H1 (cell line): ENCODE measurements at regions not wholly inside any gene's neighbourhood (a gene's known extent, or its start where the extent isn't known, plus 50 kb on each side); places are given as distances from the start of the nearest gene placed in this dataset.

Experiments used
- CTCF ChIA-PET: fragments of 300-600 bp; sonication (Branson Sonifier 250); formaldehyde crosslinking; loops from one replicate; lab custom pipeline; 2021; ENCODE audit not compliant: partially characterized antibody; lab: Charles Lee
- POLR2A ChIA-PET: fragments of 300-600 bp; sonication (Branson Sonifier 250); formaldehyde crosslinking; loops from one replicate; lab custom pipeline; 2021; ENCODE audit warnings: inconsistent platforms; ENCODE audit not compliant: partially characterized antibody; lab: Charles Lee
- DNase-seq, 2 experiments: peaks; one replicate each; pipeline versions ENCODE4 v3.0.0 to v3.0.0-alpha.2; 2010 to 2022; ENCODE audit warnings: low spot score in 2 of 2, low read depth in 1 of 2, mixed read lengths in 1 of 2
- FAIRE-seq: peaks from 2 replicates; lab custom pipeline; 2011; peaks lifted over from hg19 to GRCh38; lab: Jason Lieb, UNC
- H2AFZ ChIP-seq: 2 replicates; pipeline ENCODE4 v1.8.1; 2012; ENCODE audit warnings: low read length, inconsistent platforms
- H2AK5ac ChIP-seq: 2 replicates; pipeline ENCODE4 v1.6.1; 2013; ENCODE audit warnings: low read depth, low read length
- H2BK120ac ChIP-seq: replicated peaks from 2 replicates; pipeline ENCODE3; 2013; ENCODE audit warnings: low read depth, low read length, inconsistent platforms
- H2BK12ac ChIP-seq: 2 replicates; pipeline ENCODE4 v1.6.1; 2013; ENCODE audit warnings: low read depth, low read length
- H2BK15ac ChIP-seq: 2 replicates; pipeline ENCODE4 v1.6.1; 2013; ENCODE audit warnings: low read length
- H2BK20ac ChIP-seq: 2 replicates; pipeline ENCODE4 v1.6.1; 2013; ENCODE audit warnings: low read length
- H2BK5ac ChIP-seq: 2 replicates; pipeline ENCODE4 v1.6.1; 2013; ENCODE audit warnings: low read depth, low read length
- H3K14ac ChIP-seq: 2 replicates; pipeline ENCODE4 v1.6.1; 2013; ENCODE audit warnings: inconsistent platforms; ENCODE audit not compliant: insufficient read length
- H3K18ac ChIP-seq: 2 replicates; pipeline ENCODE4 v1.6.1; 2013; ENCODE audit warnings: low read length; ENCODE audit errors: extremely low read depth
- H3K23ac ChIP-seq: 2 replicates; pipeline ENCODE4 v1.6.1; 2013; ENCODE audit warnings: inconsistent platforms; ENCODE audit not compliant: insufficient read length
- H3K23me2 ChIP-seq: 2 replicates; pipeline ENCODE4 v1.6.1; 2013; ENCODE audit warnings: low read depth, low read length
- H3K27ac ChIP-seq: 2 replicates; pipeline ENCODE4 v1.6.1; 2011; ENCODE audit warnings: low read depth, low read length, inconsistent platforms
- H3K27me3 ChIP-seq, 4 experiments: replicated peaks in 1 of 4; 1 replicate in 1 of 4; 2 replicates in 3 of 4; pipeline versions ENCODE4 v1.6.1 to v1.8.1; 2011 to 2013; ENCODE audit warnings: low read length in 3 of 4, mild to moderate bottlenecking in 3 of 4, inconsistent platforms in 2 of 4, mixed read lengths in 2 of 4, moderate library complexity in 1 of 4; ENCODE audit not compliant: control insufficient read depth in 3 of 4, insufficient read depth in 3 of 4; ENCODE audit errors: extremely low read depth in 1 of 4
- H3K36me3 ChIP-seq, 4 experiments: 2 replicates each; pipeline versions ENCODE4 v1.6.1 to v1.8.1; 2011 to 2013; ENCODE audit warnings: mild to moderate bottlenecking in 4 of 4, low read length in 3 of 4, moderate library complexity in 2 of 4, control low read depth in 1 of 4, inconsistent platforms in 1 of 4; ENCODE audit not compliant: insufficient read depth in 4 of 4, control insufficient read depth in 2 of 4
- H3K4ac ChIP-seq: replicated peaks from 2 replicates; pipeline ENCODE3; 2013; ENCODE audit warnings: low read length, low read depth, mixed read lengths, inconsistent platforms; ENCODE audit not compliant: insufficient read length
- H3K4me1 ChIP-seq, 4 experiments: replicated peaks in 1 of 4; 1 replicate in 1 of 4; 2 replicates in 3 of 4; pipeline versions ENCODE4 v1.6.1 to v1.8.1; 2011 to 2013; ENCODE audit warnings: low read length in 3 of 4, inconsistent platforms in 2 of 4, mixed read lengths in 1 of 4; ENCODE audit not compliant: insufficient read depth in 4 of 4, control insufficient read depth in 3 of 4
- H3K4me2 ChIP-seq, 2 experiments: 2 replicates each; pipeline versions ENCODE4 v1.6.1 to v1.8.1; 2011 to 2013; ENCODE audit warnings: low read depth in 2 of 2, low read length in 2 of 2, control low read depth in 1 of 2, inconsistent platforms in 1 of 2, mild to moderate bottlenecking in 1 of 2; ENCODE audit not compliant: insufficient read depth in 1 of 2
- H3K4me3 ChIP-seq, 4 experiments: fragments of 200-600, 300-600 bp in 1 of 4; sonication (generic), shearing (Covaris generic), sonication (Bioruptor Twin) in 1 of 4; 2 replicates each; pipeline versions ENCODE4 v1.5.1 to v1.8.1; 2011 to 2016; ENCODE audit warnings: low read length in 4 of 4, low read depth in 3 of 4, control low read depth in 2 of 4, inconsistent platforms in 2 of 4, mild to moderate bottlenecking in 2 of 4, mixed read lengths in 1 of 4, moderate library complexity in 1 of 4; ENCODE audit not compliant: insufficient read depth in 2 of 4; ENCODE audit errors: extremely low read depth in 1 of 4
- H3K56ac ChIP-seq: replicated peaks from 2 replicates; pipeline ENCODE3; 2013; ENCODE audit warnings: low read depth, mild to moderate bottlenecking, mixed read lengths, low read length, inconsistent platforms; ENCODE audit not compliant: insufficient read length
- H3K79me1 ChIP-seq: 2 replicates; pipeline ENCODE4 v1.6.1; 2013; ENCODE audit warnings: low read depth, low read length, control low read depth
- H3K79me2 ChIP-seq, 2 experiments: 2 replicates each; pipeline versions ENCODE4 v1.6.1 to v1.8.1; 2012 to 2013; ENCODE audit warnings: low read length in 2 of 2, mild to moderate bottlenecking in 2 of 2, inconsistent platforms in 1 of 2; ENCODE audit not compliant: insufficient read depth in 2 of 2, control insufficient read depth in 1 of 2
- H3K9ac ChIP-seq, 4 experiments: replicated peaks in 1 of 4; 1 replicate in 1 of 4; 2 replicates in 3 of 4; pipeline versions ENCODE4 v1.6.1 to v1.8.1; 2011 to 2013; ENCODE audit warnings: low read depth in 3 of 4, low read length in 3 of 4, control low read depth in 2 of 4, mild to moderate bottlenecking in 2 of 4, moderate library complexity in 2 of 4, inconsistent platforms in 1 of 4; ENCODE audit errors: extremely low read depth in 1 of 4
- H3K9me3 ChIP-seq, 2 experiments: 2 replicates each; pipeline versions ENCODE4 v1.6.1 to v1.8.1; 2012 to 2013; ENCODE audit warnings: mild to moderate bottlenecking in 2 of 2, moderate library complexity in 2 of 2, control low read depth in 1 of 2, inconsistent platforms in 1 of 2, low read depth in 1 of 2, low read length in 1 of 2, mixed read lengths in 1 of 2; ENCODE audit not compliant: insufficient read depth in 2 of 2
- H4K20me1 ChIP-seq, 2 experiments: replicated peaks in 1 of 2; 2 replicates each; pipeline versions ENCODE3 to v1.8.1; 2011 to 2013; ENCODE audit warnings: inconsistent platforms in 2 of 2, low read length in 2 of 2, mild to moderate bottlenecking in 1 of 2; ENCODE audit not compliant: insufficient read depth in 2 of 2, control insufficient read depth in 1 of 2
- H4K5ac ChIP-seq: 2 replicates; pipeline ENCODE4 v1.6.1; 2013; ENCODE audit warnings: low read length, low read depth, mixed read lengths, inconsistent platforms; ENCODE audit not compliant: insufficient read length
- H4K8ac ChIP-seq: 2 replicates; pipeline ENCODE4 v1.8.0; 2013; ENCODE audit warnings: mild to moderate bottlenecking, moderate library complexity, low read length, inconsistent platforms; ENCODE audit not compliant: insufficient read depth; ENCODE audit errors: extremely low read depth
- H4K91ac ChIP-seq: replicated peaks from 2 replicates; pipeline ENCODE3; 2013; ENCODE audit warnings: low read length, mixed read lengths, inconsistent platforms; ENCODE audit not compliant: insufficient read length
- KDM5A ChIP-seq: fragments of 200-600 bp; IDR thresholded peaks from 2 replicates; pipeline ENCODE4 v1.7.1; 2012; ENCODE audit warnings: mild to moderate bottlenecking, low read length, inconsistent platforms, mixed read lengths
- NRF1 ChIP-seq: IDR thresholded peaks from 2 replicates; pipeline ENCODE4 v1.6.1; 2011; ENCODE audit warnings: mild to moderate bottlenecking, low read depth, low read length, improper control_type of control experiment
- SUZ12 ChIP-seq: fragments of 200-600 bp; sonication (generic); IDR thresholded peaks from 2 replicates; pipeline ENCODE4 v1.6.1; 2012; ENCODE audit warnings: mild to moderate bottlenecking, inconsistent platforms, low read length, moderate library complexity, mixed read lengths
- WGBS, 2 experiments: shearing (Covaris generic) in 1 of 2; methylation state at CpG; one replicate each; pipeline versions ENCODE4 v1.1.6 to v1.1.7; 2013 to 2015; ENCODE audit warnings: low lambda C conversion rate in 2 of 2, mixed read lengths in 2 of 2, inconsistent platforms in 1 of 2, low coverage in 1 of 2, missing lambda C conversion rate in 1 of 2; ENCODE audit not compliant: insufficient replicate concordance in 2 of 2, insufficient coverage in 1 of 2, insufficient read length in 1 of 2; ENCODE audit errors: extremely low coverage in 1 of 2, missing lambda C conversion rate in 1 of 2; 5-methylcytosine and 5-hydroxymethylcytosine counted together

DNA sequence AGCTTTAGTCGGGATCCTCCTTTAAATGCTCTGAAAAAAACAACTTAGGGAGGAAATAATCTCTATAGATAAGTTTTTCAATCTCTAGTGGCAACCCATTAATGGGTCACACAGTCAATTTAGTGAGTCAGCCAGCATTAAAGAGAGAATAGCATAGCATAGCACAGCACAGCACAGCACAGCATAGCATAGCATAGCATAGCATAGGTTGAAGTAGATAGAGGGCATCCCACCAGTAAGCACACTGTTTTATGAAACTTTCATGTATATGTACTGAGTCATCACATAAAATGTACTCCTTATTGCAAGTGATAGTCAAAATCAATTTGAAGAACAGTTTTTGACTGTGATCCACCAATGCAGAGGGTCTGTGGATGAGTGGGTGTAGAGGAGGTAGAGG is 522.9 kb downstream of the CCDC171 start:
- Histone ChIP-seq H3K9ac (no peak overlapping the region), H3K79me1 (no peaks in the 10 kb centered on the region), H4K8ac (no peak overlapping the region), H3K4me1 (no peaks in the 10 kb centered on the region), H3K36me3 (no peaks in the 10 kb centered on the region), H2BK20ac (no peak overlapping the region), H3K4me3 (no peak overlapping the region), H4K5ac (no peak overlapping the region), H3K18ac (no peak overlapping the region), H3K56ac (no peak overlapping the region), H3K79me2 (no peaks in the 10 kb centered on the region), H2BK120ac (no peak overlapping the region), H4K20me1 (no peaks in the 10 kb centered on the region), H3K14ac (no peak overlapping the region), H3K23me2 (no peaks in the 10 kb centered on the region), H3K27ac (no peak overlapping the region), H2BK12ac (no peak overlapping the region), H2AK5ac (no peak overlapping the region), H4K91ac (no peak overlapping the region), H3K9me3 (no peaks in the 10 kb centered on the region), H3K27me3 (no peaks in the 10 kb centered on the region; a peak in 1 of 7 replicates), H2BK5ac (no peak overlapping the region), H3K23ac (no peak overlapping the region), H2AFZ (no peak overlapping the region), H3K4ac (no peak overlapping the region), H3K4me2 (no peak overlapping the region), H2BK15ac (no peak overlapping the region)
- WGBS, 2 experiments = 86% methylated on average over 1 of the region's 1 CpG; no CpG with 5 or more reads in 1 of the 2 experiments
- CTCF ChIA-PET = interaction anchor here (1.1 to 1.4 kb wide), 2 partner anchors 36 to 56 kb away, joined by 3 to 4 read pairs; no protein-coding TSS in a partner anchor
- TF ChIP-seq SUZ12 = no peak
- TF ChIP-seq NRF1 = no peak
- TF ChIP-seq KDM5A = no peak
- POLR2A ChIA-PET = no interaction called here
- DNase-seq = no peak
- no peak for FAIRE-seq
